Endodermal cell (in vitro differentiated cells): ENCODE measurements at regions not wholly inside any gene's neighbourhood (a gene's known extent, or its start where the extent isn't known, plus 50 kb on each side); places are given as distances from the start of the nearest gene placed in this dataset.

Experiments
- DNase-seq: peaks from one replicate; pipeline ENCODE4 v3.0.0-alpha.2; 2017
- H3K27ac ChIP-seq: 2 replicates; pipeline ENCODE4 v1.5.1; 2013; ENCODE audit warnings: mild to moderate bottlenecking, low read depth, low read length, moderate library complexity
- H3K27me3 ChIP-seq: 2 replicates; pipeline ENCODE4 v1.6.1; 2013; ENCODE audit warnings: mild to moderate bottlenecking, low read length, moderate library complexity; ENCODE audit not compliant: insufficient read depth, control insufficient read depth, poor library complexity, severe bottlenecking
- H3K36me3 ChIP-seq: 2 replicates; pipeline ENCODE4 v1.7.0; 2013; ENCODE audit warnings: mild to moderate bottlenecking, low read length, moderate library complexity; ENCODE audit not compliant: control insufficient read depth, insufficient read depth
- H3K4me1 ChIP-seq: one replicate; pipeline ENCODE4 v1.7.0; 2013; ENCODE audit warnings: low read length; ENCODE audit not compliant: control insufficient read depth, insufficient read depth
- H3K4me3 ChIP-seq: 2 replicates; pipeline ENCODE4 v1.5.1; 2013; ENCODE audit warnings: mild to moderate bottlenecking, low read length, moderate library complexity
- H3K9ac ChIP-seq: 2 replicates; pipeline ENCODE4 v1.6.1; 2013; ENCODE audit warnings: mild to moderate bottlenecking, low read length, moderate library complexity; ENCODE audit not compliant: poor library complexity, severe bottlenecking; ENCODE audit errors: extremely low read depth
- H3K9me3 ChIP-seq: 2 replicates; pipeline ENCODE4 v1.6.1; 2013; ENCODE audit warnings: mild to moderate bottlenecking, low read length, moderate library complexity; ENCODE audit not compliant: control insufficient read depth
- H3K27ac Mint-ChIP-seq: 2 replicates; pipeline ENCODE4 v1.8.0; 2020; ENCODE audit warnings: mixed read lengths
- H3K27me3 Mint-ChIP-seq: 2 replicates; pipeline ENCODE4 v1.8.0; 2021; ENCODE audit warnings: mild to moderate bottlenecking, mixed read lengths; ENCODE audit not compliant: insufficient read depth
- H3K36me3 Mint-ChIP-seq: 2 replicates; pipeline ENCODE4 v1.8.0; 2020; ENCODE audit warnings: low read depth, mixed read lengths
- H3K4me1 Mint-ChIP-seq: 2 replicates; pipeline ENCODE4 v1.8.0; 2020; ENCODE audit warnings: mixed read lengths
- H3K4me3 Mint-ChIP-seq: 2 replicates; pipeline ENCODE4 v1.8.0; 2020; ENCODE audit warnings: mild to moderate bottlenecking, moderate library complexity, mixed read lengths
- H3K9me3 Mint-ChIP-seq: 2 replicates; pipeline ENCODE4 v1.8.0; 2020; ENCODE audit warnings: mild to moderate bottlenecking, mixed read lengths
- CTCF ChIP-seq: fragments of 200-600 bp; sonication (generic); conservative IDR thresholded peaks from 2 replicates; pipeline ENCODE4 v1.5.0; 2021; ENCODE audit warnings: antibody characterized with exemption, mild to moderate bottlenecking
- WGBS, 2 experiments: methylation state at CpG; one replicate each; pipeline versions ENCODE4 v1.1.5 to v1.1.7; 2013; ENCODE audit warnings: missing lambda C conversion rate in 2 of 2, mixed read lengths in 1 of 2; ENCODE audit not compliant: insufficient coverage in 1 of 2, insufficient read length in 1 of 2; 5-methylcytosine and 5-hydroxymethylcytosine counted together

- no peaks in the 10 kb centered on the region for H3K36me3 Mint-ChIP-seq
- Histone ChIP-seq H3K27ac (no peak overlapping the region), H3K4me3 (no peak overlapping the region), H3K4me1 (peaks cover 3% of the 10 kb centered on the region), H3K9ac (no peak overlapping the region), H3K27me3 (no peaks in the 10 kb centered on the region), H3K9me3 (peaks cover 8% of the 10 kb centered on the region), H3K36me3 (no peaks in the 10 kb centered on the region)
- H3K9me3 Mint-ChIP-seq = peaks cover 3% of the 10 kb centered on the region
- no peaks in the 10 kb centered on the region for H3K27me3 Mint-ChIP-seq
- TF ChIP-seq CTCF = no peak
- WGBS, 2 experiments = 89% methylated on average over 1 of the region's 1 CpG; no CpG with 5 or more reads in 1 of the 2 experiments
- H3K4me1 Mint-ChIP-seq = peaks cover 14% of the 10 kb centered on the region
- no peak overlapping the region for H3K4me3 Mint-ChIP-seq
- H3K27ac Mint-ChIP-seq = no peak overlapping the region
- DNase-seq = no peak
Measured at GRCh38 chr4:158025131-158025530, 147.7 kb downstream of the GASK1B start.

GRCh38 chr4:158020734-158021346 is 152.0 kb downstream of the GASK1B start:
- no peaks in the 10 kb centered on the region for H3K9me3 ChIP-seq
- H3K4me1 Mint-ChIP-seq = peaks cover 16% of the 10 kb centered on the region
- peaks cover 5% of the 10 kb centered on the region for H3K4me1 ChIP-seq
- no peak for DNase-seq
- peak overlapping the region; percentile 89 for H3K27ac ChIP-seq
- H3K27me3 Mint-ChIP-seq = no peaks in the 10 kb centered on the region
- H3K36me3 ChIP-seq = no peaks in the 10 kb centered on the region
- no peak overlapping the region for H3K27ac Mint-ChIP-seq
- WGBS, 2 experiments = 88 to 92% methylated on average over 2 to 4 of the region's 5 CpGs
- H3K9ac ChIP-seq = no peak overlapping the region
- no peak overlapping the region for H3K4me3 Mint-ChIP-seq
- no peaks in the 10 kb centered on the region for H3K27me3 ChIP-seq
- H3K4me3 ChIP-seq = no peak overlapping the region
- H3K36me3 Mint-ChIP-seq = no peaks in the 10 kb centered on the region
- no peaks in the 10 kb centered on the region for H3K9me3 Mint-ChIP-seq
- TF ChIP-seq CTCF = no peak

DNA sequence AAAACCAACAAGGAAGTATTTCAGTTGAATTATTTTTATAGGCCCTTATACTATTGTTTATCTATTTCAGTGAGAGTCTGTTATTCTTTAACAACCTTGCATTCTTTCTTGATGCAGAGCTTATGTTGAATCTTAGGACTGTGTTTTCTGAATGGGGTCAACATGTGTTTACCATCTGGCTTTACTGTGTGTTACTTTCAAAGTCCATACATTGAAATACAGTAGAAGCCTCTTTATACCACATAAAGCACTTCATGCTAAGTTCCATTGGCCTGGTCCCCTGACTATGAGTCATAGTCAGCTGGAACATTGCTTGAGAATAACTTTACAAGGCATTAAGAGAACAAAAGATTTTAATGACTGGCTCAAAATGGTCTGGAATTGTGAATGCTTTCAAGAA is 152.6 kb downstream of the GASK1B start:
- Histone ChIP-seq H3K27ac (peak overlapping the region; percentile 89), H3K9me3 (no peaks in the 10 kb centered on the region), H3K36me3 (no peaks in the 10 kb centered on the region), H3K9ac (no peak overlapping the region), H3K27me3 (no peaks in the 10 kb centered on the region), H3K4me1 (peaks cover 5% of the 10 kb centered on the region), H3K4me3 (no peak overlapping the region)
- Mint-ChIP-seq H3K36me3 (no peaks in the 10 kb centered on the region), H3K9me3 (no peaks in the 10 kb centered on the region), H3K27ac (peak overlapping the region; percentile 46), H3K27me3 (no peaks in the 10 kb centered on the region), H3K4me3 (no peak overlapping the region), H3K4me1 (peaks cover 16% of the 10 kb centered on the region)
- no peak for TF ChIP-seq CTCF
- DNase-seq = no peak
